GM18502 (cell line): ENCODE measurements at regions not wholly inside any gene's neighbourhood (a gene's known extent, or its start where the extent isn't known, plus 50 kb on each side); places are given as distances from the start of the nearest gene placed in this dataset.

Experiments used
- ATAC-seq: cut with Tn5 transposase; IDR thresholded peaks from one replicate; pipeline ENCODE4 v1.9.1; 2021; ENCODE audit warnings: mild to moderate bottlenecking; ENCODE audit not compliant: unreplicated experiment, poor library complexity

DNA sequence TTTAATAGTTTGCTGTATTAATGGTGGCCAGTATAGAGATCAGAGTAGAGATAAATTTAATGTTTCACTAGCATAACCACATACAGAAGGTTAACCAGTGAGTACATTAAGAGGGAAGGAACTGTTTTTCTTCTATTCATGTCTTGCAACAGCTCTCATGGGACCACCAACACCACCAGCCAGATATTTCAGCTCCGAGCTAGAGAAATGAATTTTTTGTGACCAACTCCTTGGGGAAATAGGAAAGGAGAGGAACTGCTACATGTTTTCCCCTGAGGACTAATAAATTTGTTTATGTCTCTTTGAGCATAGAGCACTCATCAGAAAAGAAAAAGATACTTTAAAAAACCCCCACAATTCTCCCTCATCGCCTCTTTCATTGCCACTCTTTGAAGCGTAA is 247.5 kb downstream of the MBNL1 start:
- ATAC-seq = no peak

DNA sequence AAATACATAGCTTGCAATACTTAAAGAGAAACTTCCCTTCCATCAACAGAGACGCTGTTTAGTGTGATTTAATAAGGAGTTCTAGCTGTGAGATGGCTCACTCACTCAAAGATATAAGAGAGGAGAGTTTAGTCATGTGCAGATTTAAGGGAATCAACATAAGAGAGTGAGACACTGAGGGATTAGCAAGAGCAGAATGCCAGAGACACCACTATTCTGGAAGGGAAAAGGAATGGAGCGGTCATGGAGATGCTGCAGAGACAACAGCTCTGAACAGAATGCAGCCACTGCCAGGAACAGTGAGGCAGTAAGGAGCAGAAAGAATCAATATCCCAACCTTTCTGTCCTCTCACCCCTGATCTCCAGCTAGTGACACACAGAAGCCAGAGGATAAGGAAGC is 248.8 kb downstream of the MBNL1 start:
- ATAC-seq = no peak

DNA sequence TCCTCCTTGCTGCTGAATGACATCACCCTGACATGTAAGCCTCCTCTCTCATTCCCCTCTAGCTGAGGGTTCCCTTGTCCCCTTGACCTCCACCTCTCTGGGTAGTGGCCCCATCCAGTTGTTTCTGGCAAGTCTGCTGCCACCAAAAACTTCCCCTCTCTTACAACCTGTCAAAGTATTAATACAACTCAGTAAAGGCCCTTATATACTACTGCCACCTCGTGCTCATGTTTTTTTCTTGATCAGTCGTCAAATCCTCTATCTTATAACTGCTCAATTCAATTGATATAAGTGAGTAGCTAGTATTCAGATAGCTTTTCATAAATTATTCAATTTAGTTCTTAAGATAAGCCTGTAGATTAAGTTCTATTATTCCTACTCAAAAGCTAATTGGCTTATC is 249.6 kb downstream of the MBNL1 start:
- no peak for ATAC-seq

DNA sequence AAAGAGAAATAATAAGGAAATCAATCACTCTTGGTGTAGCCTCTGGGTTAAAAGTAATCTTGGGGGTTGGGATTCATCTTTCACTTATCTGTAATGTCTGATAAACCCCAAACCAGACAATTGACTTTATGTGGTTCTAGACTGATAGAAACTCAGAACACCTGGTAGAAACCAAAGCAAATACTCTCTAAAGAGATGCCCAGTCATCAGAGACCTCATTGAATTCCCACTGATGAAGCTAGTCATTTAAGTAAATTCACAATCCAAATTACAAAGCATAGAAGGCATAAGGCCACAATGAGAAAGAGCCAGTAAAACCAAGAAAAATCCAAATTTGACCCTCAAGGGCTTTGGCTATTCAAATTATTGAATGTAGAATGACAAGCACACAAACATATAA is 250.6 kb downstream of the MBNL1 start:
- ATAC-seq = peak; percentile 73

DNA sequence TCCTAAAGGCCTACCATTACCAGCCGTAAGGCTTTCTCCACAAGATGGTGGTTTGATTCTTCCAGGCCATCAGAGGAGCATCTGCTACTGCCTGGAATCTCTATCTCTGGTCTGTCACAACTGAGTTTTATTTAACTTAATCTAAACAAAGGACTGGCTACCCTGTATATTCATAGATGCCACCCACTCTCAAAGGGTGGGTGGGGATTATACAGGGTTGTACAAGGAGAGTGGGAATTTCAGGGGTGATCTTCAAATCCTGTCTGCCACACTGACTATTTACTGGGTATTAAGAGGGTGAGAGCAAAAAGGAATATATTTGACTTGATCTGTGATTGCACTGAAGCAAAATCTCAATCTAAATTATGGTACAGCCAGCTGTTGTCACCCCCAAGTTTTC is 253.3 kb downstream of the MBNL1 start:
- no peak for ATAC-seq

DNA sequence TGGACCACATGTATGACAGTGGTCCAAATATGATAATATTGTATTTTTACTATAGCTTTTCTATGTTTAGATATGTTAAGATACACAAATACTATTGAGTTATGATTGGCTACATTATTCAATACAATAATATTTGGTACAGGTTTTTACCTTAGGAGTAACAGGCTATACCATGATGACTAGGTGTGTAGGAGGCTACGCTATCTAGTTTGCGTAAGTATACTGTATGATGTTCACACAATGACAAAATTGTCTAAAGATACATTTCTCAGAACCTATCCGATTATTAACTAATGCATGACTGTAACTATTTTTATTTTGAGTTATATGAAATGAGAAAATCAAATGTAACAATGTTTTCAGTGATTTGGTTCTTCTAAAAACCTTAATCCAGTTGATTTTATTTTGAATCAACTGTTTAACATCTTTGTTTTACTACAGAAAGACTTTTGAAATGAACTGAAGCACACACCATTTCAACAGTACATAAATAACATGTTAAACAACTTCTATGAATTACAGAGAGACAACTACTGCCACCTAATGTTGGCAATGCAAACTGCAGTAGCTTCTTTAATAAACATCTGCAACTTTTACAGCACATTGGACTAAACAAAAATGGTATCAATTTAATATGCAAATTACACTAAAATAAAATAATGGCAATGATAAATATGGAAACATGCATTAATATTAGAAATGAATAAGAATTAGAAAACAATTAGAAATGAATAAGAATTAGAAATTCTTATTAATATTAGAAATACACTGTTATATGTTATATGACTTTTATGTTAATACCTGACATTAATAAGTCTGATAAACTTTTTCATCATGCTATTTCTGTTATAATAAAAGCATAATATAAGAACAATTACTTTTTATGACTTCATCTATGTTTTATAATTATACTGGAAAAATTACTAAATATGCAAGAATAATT is 255.7 kb downstream of the MBNL1 start:
- ATAC-seq = peak; percentile 67

DNA sequence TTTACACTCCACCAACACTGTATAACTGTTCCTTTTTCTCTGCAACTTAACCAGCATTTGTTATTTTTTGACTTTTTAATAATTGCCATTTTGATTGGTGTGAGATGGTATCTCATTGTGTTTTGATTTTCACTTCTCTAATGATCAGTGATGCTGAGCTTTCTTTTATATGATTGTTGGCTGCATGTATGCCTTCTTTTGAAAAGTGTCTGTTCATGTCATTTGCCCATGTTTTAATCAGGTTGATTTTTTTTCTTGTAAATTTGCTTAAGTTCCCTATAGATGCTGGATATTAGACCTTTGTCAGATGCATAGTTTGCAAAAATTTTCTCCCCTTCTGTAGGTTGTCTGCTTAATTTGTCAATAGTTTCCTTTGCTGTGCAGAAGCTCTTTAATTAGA is 263.0 kb downstream of the MBNL1 start:
- no peak for ATAC-seq

DNA sequence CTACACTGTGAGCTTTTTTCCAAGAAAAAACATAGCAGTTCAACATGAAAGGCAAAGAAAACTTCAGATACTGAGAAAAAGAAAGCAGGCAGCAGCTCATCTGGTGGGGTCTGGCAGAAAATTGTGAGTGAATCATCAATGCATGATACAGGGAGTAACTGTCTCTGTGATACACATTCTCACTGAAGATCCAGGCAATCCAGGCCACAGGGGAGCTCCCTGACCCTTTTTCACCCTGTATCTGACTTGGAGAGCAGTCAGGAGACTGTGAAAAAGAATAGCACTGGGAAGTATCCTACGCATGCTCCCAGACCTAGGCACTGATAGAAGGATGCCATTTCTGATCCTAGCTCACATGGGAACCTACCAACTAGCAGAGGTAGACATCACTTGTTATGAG is 269.8 kb downstream of the MBNL1 start:
- no peak for ATAC-seq

DNA sequence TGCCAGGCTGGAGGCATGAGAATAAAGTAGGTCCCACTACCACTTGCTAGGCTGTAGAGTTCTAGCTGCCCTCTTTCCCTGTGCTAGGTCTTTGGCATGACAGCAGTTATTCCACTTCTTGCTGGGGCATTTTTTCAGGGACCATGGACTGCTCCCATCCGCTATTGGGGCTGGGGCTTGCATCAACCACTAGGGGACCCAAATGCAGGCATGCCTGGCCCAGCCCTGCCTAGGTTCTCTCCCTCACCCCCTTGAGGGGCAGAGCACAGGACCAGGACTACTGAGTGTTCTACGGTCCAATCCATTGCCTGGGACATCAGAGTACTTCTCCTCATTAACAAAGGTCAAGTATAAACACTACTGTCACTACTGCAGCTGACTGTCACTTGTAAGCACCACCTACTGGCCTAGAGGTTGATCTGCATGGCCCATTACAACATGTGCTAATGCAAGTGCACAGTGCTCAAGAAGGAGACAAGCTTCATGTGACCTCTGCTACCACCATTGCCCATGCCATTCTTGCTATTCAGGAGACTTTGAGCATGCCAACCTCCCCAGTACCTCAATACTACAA is 270.5 kb downstream of the MBNL1 start:
- ATAC-seq = peak; percentile 70

DNA sequence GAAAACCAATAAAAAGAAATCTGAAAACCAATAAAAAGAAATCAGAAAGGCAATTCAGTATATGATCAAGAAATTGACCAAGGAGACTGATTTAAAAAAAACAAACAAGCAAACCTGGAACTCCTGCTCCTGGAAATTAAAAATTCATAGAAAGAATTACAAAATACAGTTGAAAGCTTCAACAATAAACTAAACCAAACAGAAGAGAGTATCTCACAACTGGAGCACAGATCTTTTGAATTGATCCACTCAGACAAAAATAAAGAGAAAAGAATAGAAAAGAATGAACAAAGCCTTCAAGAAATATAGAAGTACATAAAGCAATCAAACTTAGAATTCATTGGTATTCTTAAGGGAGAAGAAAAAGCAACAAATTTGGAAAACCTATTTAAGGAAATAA is 271.4 kb downstream of the MBNL1 start:
- ATAC-seq = no peak

DNA sequence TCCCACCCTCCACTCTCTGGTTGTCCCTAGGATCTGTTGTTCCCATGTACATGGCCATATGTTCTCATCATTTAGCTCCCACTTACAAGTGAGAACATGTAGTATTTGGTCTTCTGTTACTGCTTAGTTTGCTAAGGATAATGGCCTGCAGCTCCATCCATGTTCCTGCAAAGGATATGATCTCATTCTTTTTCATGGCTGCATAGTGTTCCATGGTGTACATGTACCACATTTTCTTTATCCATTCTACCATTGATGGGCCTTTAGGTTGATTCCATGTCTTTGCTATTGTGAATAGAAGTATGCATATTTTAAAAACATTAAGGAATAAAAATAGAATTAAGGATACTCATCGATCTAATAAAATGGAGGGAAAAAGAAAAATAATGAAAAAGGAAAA is 278.4 kb downstream of the MBNL1 start:
- no peak for ATAC-seq

DNA sequence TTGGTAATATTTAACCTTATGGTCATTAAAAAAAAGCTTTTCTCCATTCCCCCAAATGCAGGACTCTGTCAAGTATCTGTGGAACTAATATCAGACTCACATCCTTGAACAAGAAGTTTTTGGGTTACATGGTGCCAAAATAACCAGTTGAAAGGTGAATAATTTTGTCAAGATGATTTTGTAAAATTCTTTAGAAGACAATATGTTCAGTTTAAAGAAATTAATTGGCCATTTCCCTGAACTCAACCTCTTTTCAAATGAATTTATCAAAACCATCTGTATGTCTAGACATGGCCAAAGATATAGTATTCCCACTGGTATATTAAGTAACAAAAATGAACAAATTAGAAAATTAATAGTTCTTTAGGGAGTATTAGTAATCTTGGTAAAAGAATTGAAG is 280.5 kb downstream of the MBNL1 start:
- ATAC-seq = no peak

DNA sequence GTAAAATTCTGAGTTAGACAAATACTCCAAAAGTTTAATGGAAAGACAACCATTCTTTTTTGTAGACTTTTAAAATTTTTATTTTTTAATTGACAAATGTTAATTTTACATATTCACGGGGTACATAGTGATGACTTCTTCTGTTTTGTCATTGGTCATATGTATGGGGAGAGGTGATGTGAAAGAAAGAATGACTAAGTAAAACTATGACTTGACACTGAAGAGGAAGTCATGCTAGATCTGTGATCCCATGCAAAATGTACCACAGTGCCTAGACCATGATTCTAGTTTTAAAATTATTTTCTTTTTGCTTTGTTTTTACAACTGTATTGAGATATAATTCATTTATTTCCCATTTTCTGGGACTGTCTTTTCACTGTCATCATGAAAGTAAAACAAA is 281.6 kb downstream of the MBNL1 start:
- peak; percentile 78 for ATAC-seq

DNA sequence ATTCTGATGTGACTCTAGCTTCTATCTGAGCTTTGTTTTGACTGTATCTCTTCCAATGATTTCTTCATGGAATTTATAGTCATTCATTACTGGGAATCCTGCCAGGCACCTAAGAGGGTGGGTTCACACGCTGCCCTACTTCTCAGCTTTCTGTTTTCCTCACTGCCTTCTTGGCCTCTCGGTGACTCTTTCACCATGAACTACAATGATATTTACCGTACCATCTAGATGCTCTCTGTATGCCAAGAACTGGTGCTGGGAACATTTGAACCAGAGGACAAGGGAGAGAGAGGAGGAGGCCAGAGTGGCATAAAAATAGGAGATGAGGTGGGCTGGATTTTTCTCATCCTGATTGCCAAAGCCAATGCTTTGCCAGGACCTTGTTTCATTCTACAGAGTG is 280.0 kb upstream of the P2RY1 start:
- ATAC-seq = no peak

DNA sequence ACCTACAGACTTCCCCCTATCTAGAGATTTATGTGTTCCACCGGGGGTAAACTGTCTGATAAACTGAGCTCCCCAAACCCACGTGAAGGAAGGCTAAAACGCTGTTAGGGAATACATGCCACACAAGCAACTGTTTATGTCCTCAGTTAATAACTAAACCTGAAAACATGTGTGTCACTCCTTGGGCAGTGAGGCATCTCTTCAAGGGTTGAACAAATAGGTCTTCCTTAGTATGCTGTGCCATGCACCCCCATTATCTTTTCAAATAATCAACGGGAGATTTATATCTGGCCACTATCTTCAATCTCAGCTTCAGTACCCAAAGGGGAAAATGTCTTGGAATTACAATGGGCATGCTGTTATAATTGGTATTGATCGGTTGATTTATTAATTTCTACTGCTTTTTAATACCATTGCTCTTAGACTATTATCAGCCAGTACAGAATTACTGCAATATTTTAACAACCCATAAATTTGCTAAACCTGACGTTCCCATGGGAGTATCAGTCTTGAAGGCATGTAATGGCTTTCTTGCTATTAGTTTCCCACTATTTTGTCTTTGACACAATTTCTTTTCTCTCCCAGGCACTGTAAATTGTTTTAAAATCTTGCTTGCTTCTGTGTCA is 279.2 kb upstream of the P2RY1 start:
- no peak for ATAC-seq

DNA sequence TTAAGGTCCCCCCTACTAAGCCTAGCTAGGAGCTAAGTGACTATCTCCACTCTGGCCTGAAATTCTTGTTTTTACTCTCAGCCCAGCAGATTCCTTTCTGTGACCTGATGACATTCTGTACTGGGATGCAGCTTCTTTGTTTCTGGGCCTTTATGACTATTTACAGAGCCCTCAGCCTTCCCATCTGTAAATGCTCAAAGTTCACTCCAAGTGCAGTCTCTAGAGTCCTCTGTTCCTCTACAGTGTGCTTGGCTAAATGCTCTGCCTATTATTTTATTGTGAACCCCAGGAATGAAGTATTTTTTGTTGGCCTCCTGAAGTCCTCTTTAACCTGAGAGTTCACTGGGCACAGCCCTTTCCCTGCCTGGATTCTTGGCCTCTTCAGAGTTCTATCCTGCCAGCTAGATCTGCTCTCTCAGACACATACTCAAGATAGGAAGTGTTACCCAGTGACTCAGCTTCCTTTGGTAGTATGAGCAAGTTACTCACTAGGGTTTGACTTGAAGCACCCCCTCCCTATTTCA is 278.1 kb upstream of the P2RY1 start:
- peak; percentile 84 for ATAC-seq

DNA sequence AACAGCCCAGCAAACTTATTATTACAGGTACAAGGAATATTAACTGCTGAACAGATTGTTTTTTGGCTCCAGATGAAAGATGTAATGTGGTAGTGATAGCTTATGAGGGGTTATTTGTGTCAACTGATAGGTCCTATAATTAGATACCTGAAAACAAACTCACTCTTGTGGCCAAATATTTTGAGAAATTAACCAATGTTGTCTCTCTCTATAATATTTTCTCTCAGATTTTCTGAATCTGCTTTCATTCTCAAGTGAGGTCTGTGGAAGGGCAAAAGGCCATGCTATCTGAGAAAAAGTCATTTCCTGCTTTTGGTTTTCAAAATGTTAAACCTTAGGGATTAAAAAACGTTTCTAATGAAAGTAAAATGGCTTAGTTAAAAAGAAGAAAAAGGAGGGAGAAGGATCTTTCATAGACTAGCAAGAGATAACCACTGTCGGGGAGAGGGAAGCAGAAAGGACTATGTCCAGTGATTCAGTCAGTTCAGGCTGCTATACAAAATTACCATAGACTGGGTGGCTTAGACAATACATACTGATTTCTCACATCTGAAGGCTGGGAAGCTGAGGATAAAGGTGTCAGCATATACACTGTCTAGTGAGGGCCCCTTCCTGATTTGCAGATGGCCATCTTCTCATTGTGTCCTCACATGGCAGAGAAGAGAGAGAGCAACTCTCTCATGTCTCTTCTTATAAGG is 277.5 kb upstream of the P2RY1 start:
- ATAC-seq = peak; percentile 55

DNA sequence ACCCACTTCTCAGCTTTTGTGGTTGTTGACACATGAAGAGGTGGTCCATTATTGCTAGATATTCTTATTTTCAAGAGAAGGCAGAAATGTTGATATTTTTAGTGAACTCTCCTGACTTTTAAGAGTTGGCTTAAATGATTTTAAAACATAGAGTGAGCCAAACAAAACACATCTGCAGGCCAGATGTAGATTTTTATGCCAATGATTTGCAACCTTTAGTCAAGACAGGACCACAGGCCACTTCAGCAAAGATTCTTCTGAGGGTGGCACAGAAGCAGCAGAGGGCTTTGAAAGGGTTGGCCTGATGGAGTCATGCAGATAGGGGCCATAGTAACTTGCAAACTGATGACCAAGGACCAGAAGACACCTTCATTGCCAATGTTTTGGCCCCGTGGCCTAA is 276.5 kb upstream of the P2RY1 start:
- no peak for ATAC-seq

DNA sequence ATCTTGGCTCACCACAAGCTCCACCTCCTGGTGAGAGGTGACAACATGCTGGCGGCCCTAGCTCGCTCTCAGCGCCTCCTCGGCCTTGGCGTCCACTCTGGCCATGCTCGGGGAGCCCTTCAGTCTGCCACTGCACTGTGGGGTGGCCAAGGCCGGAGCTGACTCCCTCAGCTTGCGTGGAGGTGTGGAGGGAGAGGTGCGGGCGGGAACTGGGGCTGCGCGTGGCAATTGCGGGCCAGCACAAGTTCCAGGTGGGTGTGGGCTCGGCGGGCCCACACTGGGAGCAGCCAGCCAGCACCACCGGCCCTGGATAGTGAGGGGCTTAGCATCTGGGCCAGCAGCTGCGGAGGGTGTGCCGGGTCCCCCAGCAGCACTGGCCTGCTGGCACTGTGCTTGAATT is 275.7 kb upstream of the P2RY1 start:
- ATAC-seq = no peak

DNA sequence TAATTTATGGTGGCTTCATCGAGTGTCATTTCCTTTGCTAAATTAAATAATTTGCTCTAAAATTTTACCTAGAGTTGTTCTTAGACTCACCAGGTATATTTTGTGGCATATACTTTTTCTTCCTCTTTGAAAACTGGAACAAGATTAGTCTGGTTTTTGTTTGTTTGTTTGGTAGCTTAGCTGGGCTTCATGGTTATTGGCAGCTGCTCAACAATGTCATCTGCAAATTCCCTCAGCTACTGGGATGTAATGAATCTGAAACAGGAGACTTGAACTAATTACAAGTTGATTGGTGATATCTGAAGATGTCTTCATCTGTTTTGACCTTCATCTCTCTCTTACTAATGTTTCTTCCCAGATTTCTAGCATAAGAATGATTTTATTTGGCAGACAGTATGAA is 270.5 kb upstream of the P2RY1 start:
- ATAC-seq = no peak
